Upper lobe of left lung (tissue), 4 donors: ENCODE measurements at regions not wholly inside any gene's neighbourhood (a gene's known extent, or its start where the extent isn't known, plus 50 kb on each side); places are given as distances from the start of the nearest gene placed in this dataset.

Experiments
- POLR2A ChIP-seq, 4 donors: fragments of 450-650 bp; IDR thresholded peaks; one replicate each; pipeline ENCODE4 v1.5.1; 2016 to 2017; ENCODE audit warnings: antibody characterized with exemption in 4 of 4, mild to moderate bottlenecking in 2 of 4
- POLR2AphosphoS5 ChIP-seq, 2 donors: sonication (generic); formaldehyde crosslinking; IDR thresholded peaks; one replicate each; pipeline ENCODE4 v1.5.1; 2017; ENCODE audit warnings: antibody characterized with exemption in 2 of 2
- TF ChIP-seq, protein P1 (sequence below), 6 experiments: fragments of 450-650 bp in 4 of 6; fragments of 200-600 bp in 2 of 6; sonication (generic) in 2 of 6; IDR thresholded peaks; one replicate each; pipeline ENCODE4 v1.5.1; 2016 to 2019; ENCODE audit warnings: antibody characterized with exemption in 6 of 6

DNA sequence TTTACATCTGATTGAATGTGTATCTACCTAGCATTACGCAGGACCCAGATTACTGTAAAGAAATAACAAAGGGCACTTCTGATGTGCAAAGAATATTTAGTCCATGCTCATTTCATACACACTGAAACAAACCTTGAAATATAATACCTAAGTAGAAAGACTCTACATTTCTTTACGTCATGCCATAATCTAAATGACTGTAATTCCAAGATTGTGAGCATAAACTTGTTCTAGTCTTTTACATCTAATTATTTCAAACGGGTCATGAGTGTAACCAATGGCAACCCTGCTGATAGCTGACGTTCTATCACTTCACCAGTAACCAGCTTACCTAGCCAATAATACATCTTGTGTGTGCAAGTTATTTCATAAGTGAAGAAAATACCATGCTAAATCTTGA, 433.8 kb downstream of the PRKD1 start:
- no peak for TF ChIP-seq POLR2A (IDR thresholded peaks at IDR 0.05)
- TF ChIP-seq, protein P1, sequence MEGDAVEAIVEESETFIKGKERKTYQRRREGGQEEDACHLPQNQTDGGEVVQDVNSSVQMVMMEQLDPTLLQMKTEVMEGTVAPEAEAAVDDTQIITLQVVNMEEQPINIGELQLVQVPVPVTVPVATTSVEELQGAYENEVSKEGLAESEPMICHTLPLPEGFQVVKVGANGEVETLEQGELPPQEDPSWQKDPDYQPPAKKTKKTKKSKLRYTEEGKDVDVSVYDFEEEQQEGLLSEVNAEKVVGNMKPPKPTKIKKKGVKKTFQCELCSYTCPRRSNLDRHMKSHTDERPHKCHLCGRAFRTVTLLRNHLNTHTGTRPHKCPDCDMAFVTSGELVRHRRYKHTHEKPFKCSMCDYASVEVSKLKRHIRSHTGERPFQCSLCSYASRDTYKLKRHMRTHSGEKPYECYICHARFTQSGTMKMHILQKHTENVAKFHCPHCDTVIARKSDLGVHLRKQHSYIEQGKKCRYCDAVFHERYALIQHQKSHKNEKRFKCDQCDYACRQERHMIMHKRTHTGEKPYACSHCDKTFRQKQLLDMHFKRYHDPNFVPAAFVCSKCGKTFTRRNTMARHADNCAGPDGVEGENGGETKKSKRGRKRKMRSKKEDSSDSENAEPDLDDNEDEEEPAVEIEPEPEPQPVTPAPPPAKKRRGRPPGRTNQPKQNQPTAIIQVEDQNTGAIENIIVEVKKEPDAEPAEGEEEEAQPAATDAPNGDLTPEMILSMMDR (IDR thresholded peaks at IDR 0.05) = no peak
- TF ChIP-seq POLR2AphosphoS5 (IDR thresholded peaks at IDR 0.05) = no peak
